ENCODE measurements at regions not wholly inside any gene's neighbourhood (a gene's known extent, or its start where the extent isn't known, plus 50 kb on each side); places are given as distances from the start of the nearest gene placed in this dataset.
A peak's percentile ranks its signal among the peaks of the same experiment; 100 is the strongest.

DNA sequence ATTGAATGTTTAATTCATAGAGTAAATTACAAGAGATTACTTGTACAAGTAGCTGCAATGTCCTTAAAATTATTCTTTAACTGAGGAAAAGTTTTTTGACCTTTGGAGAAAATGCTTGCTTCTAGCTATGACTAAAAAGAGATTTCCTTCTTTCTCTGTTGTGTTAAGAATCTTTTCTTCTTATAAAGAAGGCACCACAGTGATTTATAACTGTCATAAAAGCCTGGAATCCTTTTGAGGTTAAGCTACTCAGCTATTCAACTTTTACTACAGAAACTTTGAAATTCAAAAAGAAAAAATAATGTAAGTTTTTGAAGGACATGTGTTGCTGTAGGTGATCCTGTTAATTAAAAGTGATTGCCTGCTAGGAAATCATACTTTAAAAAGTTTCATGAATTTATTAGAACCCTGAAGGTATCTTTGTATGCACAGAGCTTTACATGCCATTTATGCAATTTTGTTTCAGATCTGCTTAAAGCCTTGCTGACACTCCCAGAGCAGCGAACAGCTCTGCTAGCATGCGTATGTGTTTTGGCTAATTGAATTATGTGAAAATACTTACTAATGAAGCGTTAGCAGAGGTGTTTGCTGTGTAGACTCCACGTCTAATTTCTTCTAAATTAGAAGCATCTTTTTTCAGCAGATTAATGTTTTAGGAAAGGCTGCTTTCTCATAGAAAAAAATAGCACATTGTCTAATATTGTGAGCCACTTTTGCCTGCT, 94.7 kb upstream of the SMYD2 start:
- H3K4me3 ChIP-seq (ENCODE audit: low read depth, low read length): no peak overlapping the region
- no peak overlapping the region for H3K27ac ChIP-seq
- no peaks in the 10 kb centered on the region for H3K36me3 ChIP-seq (ENCODE audit: control insufficient read depth, insufficient read depth, low read length)
- no peak overlapping the region for H3K4me2 ChIP-seq (ENCODE audit: low read length)
- H3K9ac ChIP-seq: no peak overlapping the region
- no peaks in the 10 kb centered on the region for H3K27me3 ChIP-seq (ENCODE audit: control insufficient read depth, insufficient read depth, low read length)
- H2AFZ ChIP-seq: no peak overlapping the region
- H3K79me2 ChIP-seq: no peaks in the 10 kb centered on the region
- no peaks in the 10 kb centered on the region for H3K4me1 ChIP-seq
- no peaks in the 10 kb centered on the region for H3K9me3 ChIP-seq (ENCODE audit: control insufficient read depth, low read length)
- TF ChIP-seq, protein P1, sequence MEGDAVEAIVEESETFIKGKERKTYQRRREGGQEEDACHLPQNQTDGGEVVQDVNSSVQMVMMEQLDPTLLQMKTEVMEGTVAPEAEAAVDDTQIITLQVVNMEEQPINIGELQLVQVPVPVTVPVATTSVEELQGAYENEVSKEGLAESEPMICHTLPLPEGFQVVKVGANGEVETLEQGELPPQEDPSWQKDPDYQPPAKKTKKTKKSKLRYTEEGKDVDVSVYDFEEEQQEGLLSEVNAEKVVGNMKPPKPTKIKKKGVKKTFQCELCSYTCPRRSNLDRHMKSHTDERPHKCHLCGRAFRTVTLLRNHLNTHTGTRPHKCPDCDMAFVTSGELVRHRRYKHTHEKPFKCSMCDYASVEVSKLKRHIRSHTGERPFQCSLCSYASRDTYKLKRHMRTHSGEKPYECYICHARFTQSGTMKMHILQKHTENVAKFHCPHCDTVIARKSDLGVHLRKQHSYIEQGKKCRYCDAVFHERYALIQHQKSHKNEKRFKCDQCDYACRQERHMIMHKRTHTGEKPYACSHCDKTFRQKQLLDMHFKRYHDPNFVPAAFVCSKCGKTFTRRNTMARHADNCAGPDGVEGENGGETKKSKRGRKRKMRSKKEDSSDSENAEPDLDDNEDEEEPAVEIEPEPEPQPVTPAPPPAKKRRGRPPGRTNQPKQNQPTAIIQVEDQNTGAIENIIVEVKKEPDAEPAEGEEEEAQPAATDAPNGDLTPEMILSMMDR (IDR thresholded peaks at IDR 0.05): no peak

DNA sequence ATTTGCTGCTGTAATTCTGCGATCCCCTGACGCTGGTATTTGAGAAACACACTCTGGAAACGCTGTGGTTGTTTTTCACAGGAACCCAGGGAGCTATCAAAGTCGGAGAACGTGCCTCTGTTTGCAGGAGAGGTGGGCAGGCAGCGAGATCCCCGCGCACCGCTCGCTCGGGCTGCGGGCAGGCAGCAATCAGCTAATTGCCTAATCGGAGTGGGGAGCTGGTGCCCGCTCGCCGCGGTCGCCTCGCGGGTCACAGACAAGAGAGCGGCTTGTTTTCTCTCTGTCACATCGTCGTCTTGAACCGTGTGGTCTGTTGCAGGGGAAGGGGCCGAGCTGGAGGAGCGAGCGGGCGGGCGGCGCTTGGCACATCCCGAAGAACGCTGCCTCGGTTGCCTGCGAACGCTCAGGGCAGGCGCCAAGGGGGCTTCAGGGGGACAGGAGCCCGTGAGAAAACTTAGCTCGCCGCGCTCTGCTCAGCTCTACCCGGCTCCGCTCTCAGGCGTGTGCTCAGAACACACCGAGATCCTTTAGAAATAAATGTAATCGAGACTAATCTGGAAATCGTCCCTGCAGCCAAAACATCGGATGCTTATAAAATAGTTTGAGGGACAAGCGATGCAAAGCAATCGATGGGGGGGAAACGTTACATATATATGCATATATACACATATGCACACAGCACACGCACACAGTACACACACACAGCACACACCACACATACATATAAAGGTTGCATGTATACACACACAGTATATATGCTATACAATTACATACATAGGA, 93.6 kb upstream of the SMYD2 start:
- H3K4me2 ChIP-seq (ENCODE audit: low read length): peak overlapping the region; percentile 32
- no peak overlapping the region for H3K27ac ChIP-seq
- no peaks in the 10 kb centered on the region for H3K9me3 ChIP-seq (ENCODE audit: control insufficient read depth, low read length)
- H3K4me3 ChIP-seq (ENCODE audit: low read depth, low read length): peak overlapping the region; percentile 9
- H3K27me3 ChIP-seq (ENCODE audit: control insufficient read depth, insufficient read depth, low read length): no peaks in the 10 kb centered on the region
- H2AFZ ChIP-seq: no peak overlapping the region
- TF ChIP-seq, protein P1 (IDR thresholded peaks at IDR 0.05): no peak
- H3K79me2 ChIP-seq: no peaks in the 10 kb centered on the region
- H3K9ac ChIP-seq: no peak overlapping the region
- H3K36me3 ChIP-seq (ENCODE audit: control insufficient read depth, insufficient read depth, low read length): no peaks in the 10 kb centered on the region
- H3K4me1 ChIP-seq: no peaks in the 10 kb centered on the region

DNA sequence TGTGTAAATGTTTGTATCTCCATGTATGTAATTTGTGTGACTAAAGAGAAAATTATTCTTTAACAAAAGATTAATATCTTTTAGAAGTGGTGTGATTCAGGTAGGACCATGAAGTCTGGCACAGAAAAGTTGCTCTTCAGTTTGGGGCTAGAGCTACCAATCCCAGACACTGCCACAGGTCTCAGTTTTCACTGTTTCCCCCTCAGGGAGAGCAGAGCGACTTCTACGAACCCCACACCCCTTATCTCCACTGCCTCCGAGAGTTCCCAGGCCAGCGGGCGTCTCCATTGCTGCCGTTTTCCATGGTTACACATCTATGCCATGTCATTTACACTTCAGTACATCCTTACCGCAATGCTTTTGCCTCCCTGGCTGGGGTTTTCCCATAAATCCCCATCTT, 93.0 kb upstream of the SMYD2 start:
- TF ChIP-seq, protein P1 (IDR thresholded peaks at IDR 0.05): no peak
- H3K27me3 ChIP-seq (ENCODE audit: control insufficient read depth, insufficient read depth, low read length): no peaks in the 10 kb centered on the region
- H3K9ac ChIP-seq: no peak overlapping the region

DNA sequence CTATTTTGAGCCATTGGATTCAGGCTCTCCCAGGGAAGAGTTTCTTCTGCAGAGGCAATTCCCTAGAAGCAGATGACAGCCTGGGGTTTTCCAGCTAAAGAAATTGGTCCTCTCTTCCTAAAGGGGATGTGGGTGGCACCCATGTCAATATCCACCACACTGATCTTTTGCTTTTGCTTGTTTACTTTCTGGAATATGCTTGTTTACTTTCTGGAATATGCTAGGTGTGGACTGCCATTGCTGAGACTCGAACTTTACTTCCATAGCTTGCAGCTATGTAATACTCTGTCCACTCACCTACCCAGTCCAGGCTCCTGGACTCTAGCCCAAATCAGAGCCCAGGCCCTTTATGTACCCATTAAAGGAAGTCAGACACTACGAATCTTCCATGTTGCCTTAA, 92.1 kb upstream of the SMYD2 start:
- no peak overlapping the region for H3K9ac ChIP-seq
- H3K27me3 ChIP-seq (ENCODE audit: control insufficient read depth, insufficient read depth, low read length): no peaks in the 10 kb centered on the region
- H3K79me2 ChIP-seq: no peaks in the 10 kb centered on the region
- H3K4me1 ChIP-seq: no peaks in the 10 kb centered on the region
- no peak overlapping the region for H3K4me3 ChIP-seq (ENCODE audit: low read depth, low read length)
- TF ChIP-seq, protein P1 (IDR thresholded peaks at IDR 0.05): no peak
- H2AFZ ChIP-seq: no peak overlapping the region
- no peak overlapping the region for H3K27ac ChIP-seq
- no peak overlapping the region for H3K4me2 ChIP-seq (ENCODE audit: low read length)
- no peaks in the 10 kb centered on the region for H3K36me3 ChIP-seq (ENCODE audit: control insufficient read depth, insufficient read depth, low read length)
- no peaks in the 10 kb centered on the region for H3K9me3 ChIP-seq (ENCODE audit: control insufficient read depth, low read length)

More for the DNA sequence above, 93.0 kb upstream of the SMYD2 start:
- H3K79me2 ChIP-seq: no peaks in the 10 kb centered on the region
- no peaks in the 10 kb centered on the region for H3K36me3 ChIP-seq (ENCODE audit: control insufficient read depth, insufficient read depth, low read length)
- no peaks in the 10 kb centered on the region for H3K4me1 ChIP-seq
- H3K4me2 ChIP-seq (ENCODE audit: low read length): no peak overlapping the region
- H3K4me3 ChIP-seq (ENCODE audit: low read depth, low read length): no peak overlapping the region
- no peak overlapping the region for H2AFZ ChIP-seq
- no peaks in the 10 kb centered on the region for H3K9me3 ChIP-seq (ENCODE audit: control insufficient read depth, low read length)
- H3K27ac ChIP-seq: no peak overlapping the region
